ENCODE measurements at regions not wholly inside any gene's neighbourhood (a gene's known extent, or its start where the extent isn't known, plus 50 kb on each side); places are given as distances from the start of the nearest gene placed in this dataset.

- no peak overlapping the region for H3K4me3 ChIP-seq (ENCODE audit: low read length in 2 of 2)
- H3K27ac ChIP-seq (ENCODE audit: low read depth in 1 of 2, low read length in 1 of 2): no peak overlapping the region
- H3K27me3 ChIP-seq (ENCODE audit: control insufficient read depth in 2 of 2, insufficient read depth in 1 of 2, low read length in 1 of 2): no peaks in the 10 kb centered on the region
- H3K4me1 ChIP-seq (ENCODE audit: control insufficient read depth in 2 of 2, insufficient read depth in 2 of 2, low read length in 2 of 2): no peaks in the 10 kb centered on the region
- no peaks in the 10 kb centered on the region for H3K9me3 ChIP-seq (ENCODE audit: control insufficient read depth in 2 of 2, insufficient read depth in 1 of 2, low read length in 1 of 2)
- no peaks in the 10 kb centered on the region for H3K36me3 ChIP-seq (ENCODE audit: control insufficient read depth in 2 of 2, insufficient read depth in 2 of 2, low read length in 1 of 2)
- WGBS: 96% methylated on average over 3 of the region's 3 CpGs
- DNase-seq (ENCODE audit: low read depth in 6 of 9, low spot score in 9 of 9): no peak
These were observed 826.0 kb downstream of the SLITRK1 start for GRCh38 chr13:83056269-83056668.

GRCh38 chr13:83048419-83048818 lies 833.9 kb downstream of the SLITRK1 start:
- Histone ChIP-seq H3K36me3 (ENCODE audit: control insufficient read depth in 2 of 2, insufficient read depth in 2 of 2, low read length in 1 of 2) (no peaks in the 10 kb centered on the region), H3K4me1 (ENCODE audit: control insufficient read depth in 2 of 2, insufficient read depth in 2 of 2, low read length in 2 of 2) (no peaks in the 10 kb centered on the region), H3K4me3 (ENCODE audit: low read length in 2 of 2) (no peak overlapping the region), H3K27ac (ENCODE audit: low read depth in 1 of 2, low read length in 1 of 2) (no peak overlapping the region), H3K27me3 (ENCODE audit: control insufficient read depth in 2 of 2, insufficient read depth in 1 of 2, low read length in 1 of 2) (no peaks in the 10 kb centered on the region), H3K9me3 (ENCODE audit: control insufficient read depth in 2 of 2, insufficient read depth in 1 of 2, low read length in 1 of 2) (peaks cover 0 to 5% of the 10 kb centered on the region in 2 donors)
- no peak for DNase-seq (ENCODE audit: low read depth in 6 of 9, low spot score in 9 of 9)
- 92% methylated on average over 1 of the region's 1 CpG for WGBS

- WGBS: 95% methylated on average over 1 of the region's 1 CpG
- H3K4me3 ChIP-seq (ENCODE audit: low read length in 2 of 2): no peak overlapping the region
- H3K27me3 ChIP-seq (ENCODE audit: control insufficient read depth in 2 of 2, insufficient read depth in 1 of 2, low read length in 1 of 2): no peaks in the 10 kb centered on the region
- peaks cover 0 to 3% of the 10 kb centered on the region in 2 donors for H3K9me3 ChIP-seq (ENCODE audit: control insufficient read depth in 2 of 2, insufficient read depth in 1 of 2, low read length in 1 of 2)
- H3K4me1 ChIP-seq (ENCODE audit: control insufficient read depth in 2 of 2, insufficient read depth in 2 of 2, low read length in 2 of 2): no peaks in the 10 kb centered on the region
- no peak overlapping the region for H3K27ac ChIP-seq (ENCODE audit: low read depth in 1 of 2, low read length in 1 of 2)
- H3K36me3 ChIP-seq (ENCODE audit: control insufficient read depth in 2 of 2, insufficient read depth in 2 of 2, low read length in 1 of 2): no peaks in the 10 kb centered on the region
- no peak for DNase-seq (ENCODE audit: low read depth in 6 of 9, low spot score in 9 of 9)
These were observed 857.2 kb downstream of the SLITRK1 start for GRCh38 chr13:83024955-83025594.

- DNase-seq (ENCODE audit: low read depth in 6 of 9, low spot score in 9 of 9): no peak
- Histone ChIP-seq H3K36me3 (ENCODE audit: control insufficient read depth in 2 of 2, insufficient read depth in 2 of 2, low read length in 1 of 2) (no peaks in the 10 kb centered on the region), H3K9me3 (ENCODE audit: control insufficient read depth in 2 of 2, insufficient read depth in 1 of 2, low read length in 1 of 2) (no peaks in the 10 kb centered on the region), H3K4me1 (ENCODE audit: control insufficient read depth in 2 of 2, insufficient read depth in 2 of 2, low read length in 2 of 2) (no peaks in the 10 kb centered on the region), H3K27ac (ENCODE audit: low read depth in 1 of 2, low read length in 1 of 2) (no peak overlapping the region), H3K4me3 (ENCODE audit: low read length in 2 of 2) (no peak overlapping the region), H3K27me3 (ENCODE audit: control insufficient read depth in 2 of 2, insufficient read depth in 1 of 2, low read length in 1 of 2) (no peaks in the 10 kb centered on the region)
- 91% methylated on average over 1 of the region's 1 CpG for WGBS
These were observed 858.0 kb downstream of the SLITRK1 start for GRCh38 chr13:83024232-83024631.

GRCh38 chr13:83019986-83020385 lies 862.3 kb downstream of the SLITRK1 start:
- Histone ChIP-seq H3K27me3 (ENCODE audit: control insufficient read depth in 2 of 2, insufficient read depth in 1 of 2, low read length in 1 of 2) (no peaks in the 10 kb centered on the region), H3K27ac (ENCODE audit: low read depth in 1 of 2, low read length in 1 of 2) (no peak overlapping the region), H3K4me1 (ENCODE audit: control insufficient read depth in 2 of 2, insufficient read depth in 2 of 2, low read length in 2 of 2) (no peaks in the 10 kb centered on the region), H3K9me3 (ENCODE audit: control insufficient read depth in 2 of 2, insufficient read depth in 1 of 2, low read length in 1 of 2) (no peaks in the 10 kb centered on the region), H3K4me3 (ENCODE audit: low read length in 2 of 2) (no peak overlapping the region), H3K36me3 (ENCODE audit: control insufficient read depth in 2 of 2, insufficient read depth in 2 of 2, low read length in 1 of 2) (no peaks in the 10 kb centered on the region)
- 93% methylated on average over 4 of the region's 4 CpGs for WGBS
- DNase-seq (ENCODE audit: low read depth in 6 of 9, low spot score in 9 of 9): no peak

- WGBS: 89% methylated on average over 2 of the region's 2 CpGs
- Histone ChIP-seq H3K4me1 (ENCODE audit: control insufficient read depth in 2 of 2, insufficient read depth in 2 of 2, low read length in 2 of 2) (no peaks in the 10 kb centered on the region), H3K36me3 (ENCODE audit: control insufficient read depth in 2 of 2, insufficient read depth in 2 of 2, low read length in 1 of 2) (no peaks in the 10 kb centered on the region), H3K9me3 (ENCODE audit: control insufficient read depth in 2 of 2, insufficient read depth in 1 of 2, low read length in 1 of 2) (no peaks in the 10 kb centered on the region), H3K27me3 (ENCODE audit: control insufficient read depth in 2 of 2, insufficient read depth in 1 of 2, low read length in 1 of 2) (no peaks in the 10 kb centered on the region), H3K4me3 (ENCODE audit: low read length in 2 of 2) (no peak overlapping the region), H3K27ac (ENCODE audit: low read depth in 1 of 2, low read length in 1 of 2) (no peak overlapping the region)
- no peak for DNase-seq (ENCODE audit: low read depth in 6 of 9, low spot score in 9 of 9)
These were observed 872.3 kb downstream of the SLITRK1 start for GRCh38 chr13:83009987-83010386.

GRCh38 chr13:83008212-83008929 lies 873.9 kb downstream of the SLITRK1 start:
- Histone ChIP-seq H3K9me3 (ENCODE audit: control insufficient read depth in 2 of 2, insufficient read depth in 1 of 2, low read length in 1 of 2) (no peaks in the 10 kb centered on the region), H3K4me3 (ENCODE audit: low read length in 2 of 2) (no peak overlapping the region), H3K4me1 (ENCODE audit: control insufficient read depth in 2 of 2, insufficient read depth in 2 of 2, low read length in 2 of 2) (no peaks in the 10 kb centered on the region), H3K36me3 (ENCODE audit: control insufficient read depth in 2 of 2, insufficient read depth in 2 of 2, low read length in 1 of 2) (no peaks in the 10 kb centered on the region), H3K27ac (ENCODE audit: low read depth in 1 of 2, low read length in 1 of 2) (no peak overlapping the region), H3K27me3 (ENCODE audit: control insufficient read depth in 2 of 2, insufficient read depth in 1 of 2, low read length in 1 of 2) (no peaks in the 10 kb centered on the region)
- no peak for DNase-seq (ENCODE audit: low read depth in 6 of 9, low spot score in 9 of 9)
- WGBS: 89% methylated on average over 3 of the region's 3 CpGs

- Histone ChIP-seq H3K4me1 (ENCODE audit: control insufficient read depth in 2 of 2, insufficient read depth in 2 of 2, low read length in 2 of 2) (no peaks in the 10 kb centered on the region), H3K27me3 (ENCODE audit: control insufficient read depth in 2 of 2, insufficient read depth in 1 of 2, low read length in 1 of 2) (no peaks in the 10 kb centered on the region), H3K9me3 (ENCODE audit: control insufficient read depth in 2 of 2, insufficient read depth in 1 of 2, low read length in 1 of 2) (no peaks in the 10 kb centered on the region), H3K27ac (ENCODE audit: low read depth in 1 of 2, low read length in 1 of 2) (no peak overlapping the region), H3K36me3 (ENCODE audit: control insufficient read depth in 2 of 2, insufficient read depth in 2 of 2, low read length in 1 of 2) (no peaks in the 10 kb centered on the region), H3K4me3 (ENCODE audit: low read length in 2 of 2) (no peak overlapping the region)
- DNase-seq (ENCODE audit: low read depth in 6 of 9, low spot score in 9 of 9): no peak
These were observed 875.0 kb downstream of the SLITRK1 start for GRCh38 chr13:83007226-83007625.

GRCh38 chr13:83003185-83003584 lies 879.1 kb downstream of the SLITRK1 start:
- Histone ChIP-seq H3K27ac (ENCODE audit: low read depth in 1 of 2, low read length in 1 of 2) (no peak overlapping the region), H3K36me3 (ENCODE audit: control insufficient read depth in 2 of 2, insufficient read depth in 2 of 2, low read length in 1 of 2) (no peaks in the 10 kb centered on the region), H3K27me3 (ENCODE audit: control insufficient read depth in 2 of 2, insufficient read depth in 1 of 2, low read length in 1 of 2) (no peaks in the 10 kb centered on the region), H3K9me3 (ENCODE audit: control insufficient read depth in 2 of 2, insufficient read depth in 1 of 2, low read length in 1 of 2) (no peaks in the 10 kb centered on the region), H3K4me1 (ENCODE audit: control insufficient read depth in 2 of 2, insufficient read depth in 2 of 2, low read length in 2 of 2) (no peaks in the 10 kb centered on the region), H3K4me3 (ENCODE audit: low read length in 2 of 2) (no peak overlapping the region)
- DNase-seq (ENCODE audit: low read depth in 6 of 9, low spot score in 9 of 9): no peak

All from thymus (tissue), 11 donors.